Endothelial cell of umbilical vein (primary cell): ENCODE measurements at regions not wholly inside any gene's neighbourhood (a gene's known extent, or its start where the extent isn't known, plus 50 kb on each side); places are given as distances from the start of the nearest gene placed in this dataset.

Source experiments
- BruUV-seq: library from RNA; stranded (reverse); fragments of 400-500 nt; replicated peaks from 2 replicates; lab custom pipeline; 2021; lab: Mats Ljungman, UMichigan
- CTCF ChIA-PET: fragments of 300-600, 350-600 bp; sonication (Branson Sonifier 250); formaldehyde crosslinking; loops from one replicate; lab custom pipeline; 2021; ENCODE audit warnings: antibody characterized with exemption, inconsistent platforms; lab: Charles Lee
- POLR2A ChIA-PET: fragments of 300-600, 350-600 bp; sonication (Branson Sonifier 250); formaldehyde crosslinking; loops from one replicate; lab custom pipeline; 2021; ENCODE audit warnings: antibody characterized with exemption, inconsistent platforms; lab: Charles Lee
- DNase-seq: peaks from one replicate; pipeline ENCODE4 v3.0.0-alpha.2; 2011; ENCODE audit warnings: low read depth, low spot score
- FAIRE-seq: peaks from 2 replicates; lab custom pipeline; 2011; peaks lifted over from hg19 to GRCh38; lab: Jason Lieb, UNC
- H2AFZ ChIP-seq: 2 replicates; pipeline ENCODE4 v1.6.0; 2012; ENCODE audit warnings: low read depth, low read length, control low read depth, inconsistent platforms
- H3K27ac ChIP-seq: 2 replicates; pipeline ENCODE4 v1.5.1; 2011; ENCODE audit warnings: low read depth, mild to moderate bottlenecking, control low read depth, low read length, moderate library complexity; ENCODE audit not compliant: insufficient read depth
- H3K27me3 ChIP-seq, 2 experiments: 2 replicates each; pipeline versions ENCODE4 v1.6.0 to v1.6.1; 2011; ENCODE audit warnings: low read length in 2 of 2, mixed read lengths in 1 of 2; ENCODE audit not compliant: control insufficient read depth in 2 of 2, insufficient read depth in 2 of 2
- H3K36me3 ChIP-seq, 2 experiments: 2 replicates in 1 of 2; 3 replicates in 1 of 2; pipeline ENCODE4 v1.5.1; 2011; ENCODE audit warnings: low read length in 2 of 2, mild to moderate bottlenecking in 1 of 2, moderate library complexity in 1 of 2; ENCODE audit not compliant: control insufficient read depth in 2 of 2, insufficient read depth in 2 of 2; ENCODE audit errors: extremely low read depth in 1 of 2
- H3K4me1 ChIP-seq: 3 replicates; pipeline ENCODE4 v1.5.1; 2011; ENCODE audit warnings: mild to moderate bottlenecking, low read length; ENCODE audit not compliant: control insufficient read depth, insufficient read depth; ENCODE audit errors: extremely low read depth
- H3K4me2 ChIP-seq: 2 replicates; pipeline ENCODE4 v1.6.1; 2011; ENCODE audit warnings: low read length, control low read depth, mixed read lengths; ENCODE audit not compliant: insufficient read depth
- H3K4me3 ChIP-seq, 3 experiments: fragments of 200-600 bp in 1 of 3; sonication (generic), shearing (Covaris generic) in 1 of 3; replicated peaks in 1 of 3; 2 replicates each; pipeline ENCODE4 v1.5.1; 2011 to 2016; ENCODE audit warnings: control low read depth in 3 of 3, low read length in 3 of 3, mild to moderate bottlenecking in 2 of 3, inconsistent platforms in 1 of 3, low read depth in 1 of 3, moderate library complexity in 1 of 3; ENCODE audit not compliant: insufficient read depth in 1 of 3
- H3K79me2 ChIP-seq: 2 replicates; pipeline ENCODE4 v1.6.0; 2012; ENCODE audit warnings: low read length, inconsistent platforms; ENCODE audit not compliant: control insufficient read depth, insufficient read depth
- H3K9ac ChIP-seq: replicated peaks from 2 replicates; pipeline ENCODE3; 2011; ENCODE audit warnings: low read length, control low read depth; ENCODE audit not compliant: insufficient read depth; ENCODE audit errors: extremely low read depth
- H3K9me1 ChIP-seq: replicated peaks from 3 replicates; pipeline ENCODE4 v1.6.0; 2011; ENCODE audit warnings: mild to moderate bottlenecking, low read length; ENCODE audit not compliant: control insufficient read depth, insufficient read depth; ENCODE audit errors: extremely low read depth
- H3K9me3 ChIP-seq: replicated peaks from 2 replicates; pipeline ENCODE4 v1.5.1; 2012; ENCODE audit warnings: low read length, inconsistent platforms; ENCODE audit not compliant: control insufficient read depth, insufficient read depth
- H4K20me1 ChIP-seq: replicated peaks from 2 replicates; pipeline ENCODE3; 2011; ENCODE audit warnings: mild to moderate bottlenecking, low read length; ENCODE audit not compliant: control insufficient read depth, insufficient read depth; ENCODE audit errors: extremely low read depth
- EZH2 ChIP-seq: IDR thresholded peaks from 2 replicates; pipeline ENCODE4 v1.6.1; 2012; ENCODE audit warnings: borderline replicate concordance, low read depth, mild to moderate bottlenecking, moderate library complexity, low read length, inconsistent platforms; ENCODE audit not compliant: severe bottlenecking
- FOS ChIP-seq: IDR thresholded peaks from 2 replicates; pipeline ENCODE4 v1.6.1; 2011; ENCODE audit warnings: mild to moderate bottlenecking, low read length, moderate library complexity, borderline replicate concordance; ENCODE audit not compliant: insufficient read depth
- GATA2 ChIP-seq: IDR thresholded peaks from 2 replicates; pipeline ENCODE4 v1.7.0; 2011; ENCODE audit warnings: low read depth, mild to moderate bottlenecking, moderate library complexity, mixed read lengths, low read length; ENCODE audit not compliant: insufficient read length, insufficient read depth
- JUN ChIP-seq: IDR thresholded peaks from 2 replicates; pipeline ENCODE4 v1.6.1; 2011; ENCODE audit warnings: borderline replicate concordance, low read depth; ENCODE audit not compliant: insufficient read length, insufficient read depth
- MYC ChIP-seq: IDR thresholded peaks from one replicate; pipeline ENCODE4 v1.6.1; 2011; ENCODE audit warnings: mild to moderate bottlenecking, low read depth, low read length
- POLR2A ChIP-seq: IDR thresholded peaks from 2 replicates; pipeline ENCODE4 v1.6.1; 2012; ENCODE audit warnings: low read depth, mild to moderate bottlenecking, control low read depth, low read length
- POLR2AphosphoS5 ChIP-seq: IDR thresholded peaks from 2 replicates; pipeline ENCODE4 v1.6.1; 2012; ENCODE audit warnings: low read depth, mild to moderate bottlenecking, control low read depth, low read length, moderate library complexity; ENCODE audit not compliant: insufficient read depth
- dilution Hi-C: fragments of 300-500 bp; cut with MboI; formaldehyde crosslinking; loops from one replicate; pipeline ENCODE4 v1.15.0; 2019; ENCODE audit warnings: low sequenced_read_pairs; ENCODE audit not compliant: extremely low pct_ligation_motif_present
- intact Hi-C: fragments of 100-400 bp; cut with micrococcal nuclease; formaldehyde crosslinking; loops from one replicate; pipeline ENCODE4 v1.10.0; 2022
- TF ChIP-seq, protein P1 (sequence below): IDR thresholded peaks from 2 replicates; pipeline ENCODE4 v1.6.1; 2011; ENCODE audit not compliant: insufficient read depth, insufficient read length
- TF ChIP-seq, protein P2 (sequence below), 2 donors: IDR thresholded peaks; 1 replicate in 1 of 2; 2 replicates in 1 of 2; pipeline ENCODE4 v1.5.1; 2011; ENCODE audit warnings: low read length in 2 of 2, mild to moderate bottlenecking in 2 of 2, moderate library complexity in 2 of 2, control low read depth in 1 of 2, inconsistent platforms in 1 of 2, low read depth in 1 of 2; ENCODE audit not compliant: insufficient read depth in 1 of 2; ENCODE audit errors: extremely low read depth in 1 of 2

DNA sequence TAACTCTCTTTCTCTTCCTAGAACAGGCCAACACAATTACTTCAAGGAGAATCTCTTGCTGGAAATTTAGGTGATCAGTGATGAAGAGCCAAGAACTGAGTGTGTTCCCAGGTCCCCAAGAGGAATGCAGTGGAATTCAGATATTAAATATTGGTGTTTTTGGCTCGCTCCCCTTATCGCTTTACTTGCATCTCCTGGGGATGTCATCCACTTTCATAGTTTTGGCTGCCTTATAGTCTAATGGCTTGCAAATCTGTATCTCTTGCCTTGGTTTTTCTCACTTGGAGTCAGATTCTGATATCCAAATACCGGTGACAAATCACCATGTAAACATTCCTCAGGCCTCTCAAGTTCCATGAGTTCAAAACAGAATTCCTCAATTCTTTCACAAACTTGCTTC lies 151.0 kb upstream of the C1orf87 start:
- TF ChIP-seq, protein P1, sequence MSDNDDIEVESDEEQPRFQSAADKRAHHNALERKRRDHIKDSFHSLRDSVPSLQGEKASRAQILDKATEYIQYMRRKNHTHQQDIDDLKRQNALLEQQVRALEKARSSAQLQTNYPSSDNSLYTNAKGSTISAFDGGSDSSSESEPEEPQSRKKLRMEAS = no peak
- TF ChIP-seq, protein P2, sequence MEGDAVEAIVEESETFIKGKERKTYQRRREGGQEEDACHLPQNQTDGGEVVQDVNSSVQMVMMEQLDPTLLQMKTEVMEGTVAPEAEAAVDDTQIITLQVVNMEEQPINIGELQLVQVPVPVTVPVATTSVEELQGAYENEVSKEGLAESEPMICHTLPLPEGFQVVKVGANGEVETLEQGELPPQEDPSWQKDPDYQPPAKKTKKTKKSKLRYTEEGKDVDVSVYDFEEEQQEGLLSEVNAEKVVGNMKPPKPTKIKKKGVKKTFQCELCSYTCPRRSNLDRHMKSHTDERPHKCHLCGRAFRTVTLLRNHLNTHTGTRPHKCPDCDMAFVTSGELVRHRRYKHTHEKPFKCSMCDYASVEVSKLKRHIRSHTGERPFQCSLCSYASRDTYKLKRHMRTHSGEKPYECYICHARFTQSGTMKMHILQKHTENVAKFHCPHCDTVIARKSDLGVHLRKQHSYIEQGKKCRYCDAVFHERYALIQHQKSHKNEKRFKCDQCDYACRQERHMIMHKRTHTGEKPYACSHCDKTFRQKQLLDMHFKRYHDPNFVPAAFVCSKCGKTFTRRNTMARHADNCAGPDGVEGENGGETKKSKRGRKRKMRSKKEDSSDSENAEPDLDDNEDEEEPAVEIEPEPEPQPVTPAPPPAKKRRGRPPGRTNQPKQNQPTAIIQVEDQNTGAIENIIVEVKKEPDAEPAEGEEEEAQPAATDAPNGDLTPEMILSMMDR (IDR thresholded peaks at IDR 0.05; ENCODE audit: extremely low read depth in 1 of 2, insufficient read depth in 1 of 2, low read depth in 1 of 2, low read length in 2 of 2) = no peak
- TF ChIP-seq MYC (no peak), FOS (no peak), GATA2 (no peak), POLR2A (no peak), POLR2AphosphoS5 (no peak), EZH2 (no peak), JUN (no peak)
- Histone ChIP-seq H3K27me3 (no peaks in the 10 kb centered on the region), H3K4me1 (peaks cover 9% of the 10 kb centered on the region), H3K4me2 (no peak overlapping the region), H3K9me3 (no peaks in the 10 kb centered on the region), H3K79me2 (no peaks in the 10 kb centered on the region), H3K36me3 (no peaks in the 10 kb centered on the region), H4K20me1 (no peaks in the 10 kb centered on the region), H3K27ac (no peak overlapping the region), H3K4me3 (no peak overlapping the region), H3K9ac (no peak overlapping the region), H2AFZ (no peak overlapping the region), H3K9me1 (no peaks in the 10 kb centered on the region)
- intact Hi-C loops = no loop called here
- FAIRE-seq (no peak), DNase-seq (no peak)
- POLR2A ChIA-PET = no interaction called here
- CTCF ChIA-PET = no interaction called here
- BruUV-seq = no TSS peak
- dilution Hi-C loops = no loop called here
